B cell (primary cell): ENCODE measurements at regions not wholly inside any gene's neighbourhood (a gene's known extent, or its start where the extent isn't known, plus 50 kb on each side); places are given as distances from the start of the nearest gene placed in this dataset.

ENCODE experiments used
- ATAC-seq: fragments of 200-7000 bp; cut with Tn5 transposase; one replicate; pipeline ENCODE4 v1.10.0; 2021; ENCODE audit warnings: low read depth, mild to moderate bottlenecking, moderate number of reproducible peaks, moderate library complexity
- CTCF ChIA-PET: fragments of 350-600 bp; sonication (Branson Sonifier 250); formaldehyde crosslinking; loops from one replicate; lab custom pipeline; 2021; ENCODE audit warnings: antibody characterized with exemption, inconsistent platforms; lab: Charles Lee
- POLR2A ChIA-PET: fragments of 350-600 bp; sonication (Branson Sonifier 250); formaldehyde crosslinking; loops from one replicate; lab custom pipeline; 2021; ENCODE audit warnings: antibody characterized with exemption; lab: Charles Lee
- DNase-seq: peaks from one replicate; pipeline ENCODE4 v3.0.0; 2013
- H2AFZ ChIP-seq: 2 replicates; pipeline ENCODE4 v1.6.1; 2012; ENCODE audit warnings: mild to moderate bottlenecking, low read depth, low read length; ENCODE audit not compliant: insufficient read depth, poor library complexity, severe bottlenecking
- H3K27ac ChIP-seq, 2 donors: 1 replicate in 1 of 2; 2 replicates in 1 of 2; pipeline ENCODE4 v1.5.1; 2012 to 2013; ENCODE audit warnings: low read length in 2 of 2, mild to moderate bottlenecking in 2 of 2, moderate library complexity in 1 of 2
- H3K27me3 ChIP-seq, 4 experiments: fragments of 200-600 bp in 1 of 4; sonication (generic) in 1 of 4; replicated peaks in 1 of 4; 1 replicate in 2 of 4; 2 replicates in 2 of 4; pipeline versions ENCODE4 v1.6.1 to v1.7.0; 2013 to 2016; ENCODE audit warnings: low read length in 3 of 4, mild to moderate bottlenecking in 2 of 4, mixed read lengths in 1 of 4, moderate library complexity in 1 of 4; ENCODE audit not compliant: insufficient read depth in 4 of 4, control insufficient read depth in 3 of 4; ENCODE audit errors: control extremely low read depth in 1 of 4
- H3K36me3 ChIP-seq, 2 experiments: replicated peaks in 1 of 2; 1 replicate in 1 of 2; 2 replicates in 1 of 2; pipeline versions ENCODE4 v1.6.1 to v1.7.1; 2013; ENCODE audit warnings: low read length in 1 of 2; ENCODE audit not compliant: insufficient read depth in 2 of 2, control insufficient read depth in 1 of 2; ENCODE audit errors: control extremely low read depth in 1 of 2, extremely low read depth in 1 of 2
- H3K4me1 ChIP-seq, 2 donors: fragments of 200-600 bp in 1 of 2; sonication (generic) in 1 of 2; 1 replicate in 1 of 2; 2 replicates in 1 of 2; pipeline versions ENCODE4 v1.5.1 to v1.6.1; 2013 to 2017; ENCODE audit warnings: low read length in 2 of 2; ENCODE audit not compliant: control insufficient read depth in 2 of 2, insufficient read depth in 2 of 2
- H3K4me2 ChIP-seq: replicated peaks from 2 replicates; pipeline ENCODE3; 2012; ENCODE audit warnings: mild to moderate bottlenecking, low read depth, low read length; ENCODE audit not compliant: poor library complexity, severe bottlenecking
- H3K4me3 ChIP-seq, 5 experiments: fragments of 200-600 bp in 1 of 5; sonication (generic) in 1 of 5; 1 replicate in 3 of 5; 2 replicates in 2 of 5; pipeline versions ENCODE4 v1.5.1 to v1.7.0; 2011 to 2016; ENCODE audit warnings: low read length in 4 of 5, mild to moderate bottlenecking in 4 of 5, low read depth in 2 of 5, control low read depth in 1 of 5, moderate library complexity in 1 of 5; ENCODE audit not compliant: insufficient read depth in 1 of 5; ENCODE audit errors: control extremely low read depth in 1 of 5, extremely low read depth in 1 of 5
- H3K79me2 ChIP-seq: fragments of 200-600 bp; sonication (generic); one replicate; pipeline ENCODE4 v1.6.0; 2016; ENCODE audit warnings: low read length; ENCODE audit not compliant: control insufficient read depth, insufficient read depth
- H3K9ac ChIP-seq: fragments of 200-600 bp; sonication (generic); 2 replicates; pipeline ENCODE4 v1.6.1; 2017; ENCODE audit warnings: mild to moderate bottlenecking, low read length, moderate library complexity
- H3K9me3 ChIP-seq, 3 donors: one replicate each; pipeline versions ENCODE4 v1.6.1 to v1.7.1; 2013; ENCODE audit warnings: low read length in 2 of 3; ENCODE audit not compliant: control insufficient read depth in 2 of 3, insufficient read depth in 1 of 3; ENCODE audit errors: control extremely low read depth in 1 of 3
- H4K20me1 ChIP-seq: 2 replicates; pipeline ENCODE4 v1.6.0; 2012; ENCODE audit warnings: mild to moderate bottlenecking, low read length; ENCODE audit not compliant: insufficient read depth, control insufficient read depth, poor library complexity, severe bottlenecking
- H3K27ac Mint-ChIP-seq: one replicate; pipeline ENCODE4 v1.8.0; 2021; ENCODE audit warnings: mixed read lengths
- H3K27me3 Mint-ChIP-seq: one replicate; pipeline ENCODE4 v1.8.0; 2021; ENCODE audit warnings: mixed read lengths
- H3K4me1 Mint-ChIP-seq: one replicate; pipeline ENCODE4 v1.8.0; 2021; ENCODE audit warnings: mixed read lengths
- H3K4me3 Mint-ChIP-seq: one replicate; pipeline ENCODE4 v1.8.0; 2021; ENCODE audit warnings: mixed read lengths
- H3K9me3 Mint-ChIP-seq: one replicate; pipeline ENCODE4 v1.8.0; 2022; ENCODE audit warnings: mixed read lengths; ENCODE audit not compliant: insufficient read depth
- EZH2 ChIP-seq: IDR thresholded peaks from 2 replicates; pipeline ENCODE4 v1.6.1; 2012; ENCODE audit warnings: borderline replicate concordance, low read depth, mild to moderate bottlenecking, moderate library complexity, low read length; ENCODE audit not compliant: insufficient read depth, poor library complexity, severe bottlenecking
- WGBS: methylation state at CpG from one replicate; pipeline ENCODE4 v1.1.5; 2013; ENCODE audit warnings: missing lambda C conversion rate; ENCODE audit not compliant: insufficient coverage; 5-methylcytosine and 5-hydroxymethylcytosine counted together
- intact Hi-C: fragments of 100-400 bp; cut with micrococcal nuclease; formaldehyde crosslinking; loops from one replicate; pipeline ENCODE4 v1.10.0; 2022
- TF ChIP-seq, protein P1 (sequence below): fragments of 200-600 bp; IDR thresholded peaks from one replicate; pipeline ENCODE4 v1.8.0; 2022; ENCODE audit warnings: antibody characterized with exemption, mild to moderate bottlenecking

DNA sequence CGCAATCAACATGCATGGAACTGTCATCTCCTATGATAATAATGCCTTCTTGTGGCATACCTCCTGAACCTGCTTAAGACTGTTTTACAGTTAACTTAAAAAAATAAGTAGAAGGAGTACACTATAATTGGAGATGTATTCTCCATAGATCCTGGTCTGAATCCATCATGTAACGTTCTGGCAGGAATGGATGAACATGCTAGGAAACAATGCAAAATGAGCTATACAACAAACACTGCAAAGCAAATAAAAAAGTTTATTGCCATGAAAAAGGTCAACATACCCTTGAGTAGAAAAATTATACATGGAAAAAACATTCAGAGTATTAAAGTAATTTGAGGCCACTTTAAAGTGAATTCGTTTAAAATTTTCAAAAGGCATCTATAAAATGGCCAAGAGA lies 71.5 kb upstream of the SCN7A start:
- Mint-ChIP-seq H3K4me3 (no peak overlapping the region), H3K4me1 (no peaks in the 10 kb centered on the region), H3K27ac (no peak overlapping the region), H3K9me3 (no peaks in the 10 kb centered on the region), H3K27me3 (no peaks in the 10 kb centered on the region)
- DNase-seq, result no peak
- H3K27ac ChIP-seq, result no peak overlapping the region
- H3K36me3 ChIP-seq, result no peaks in the 10 kb centered on the region
- no peak overlapping the region for H2AFZ ChIP-seq
- intact Hi-C loops, result no loop called here
- H3K9ac ChIP-seq, result no peak overlapping the region
- no peaks in the 10 kb centered on the region for H3K9me3 ChIP-seq
- POLR2A ChIA-PET, result no interaction called here
- no peaks in the 10 kb centered on the region for H3K79me2 ChIP-seq
- H3K4me1 ChIP-seq, result no peaks in the 10 kb centered on the region
- TF ChIP-seq, protein P1, sequence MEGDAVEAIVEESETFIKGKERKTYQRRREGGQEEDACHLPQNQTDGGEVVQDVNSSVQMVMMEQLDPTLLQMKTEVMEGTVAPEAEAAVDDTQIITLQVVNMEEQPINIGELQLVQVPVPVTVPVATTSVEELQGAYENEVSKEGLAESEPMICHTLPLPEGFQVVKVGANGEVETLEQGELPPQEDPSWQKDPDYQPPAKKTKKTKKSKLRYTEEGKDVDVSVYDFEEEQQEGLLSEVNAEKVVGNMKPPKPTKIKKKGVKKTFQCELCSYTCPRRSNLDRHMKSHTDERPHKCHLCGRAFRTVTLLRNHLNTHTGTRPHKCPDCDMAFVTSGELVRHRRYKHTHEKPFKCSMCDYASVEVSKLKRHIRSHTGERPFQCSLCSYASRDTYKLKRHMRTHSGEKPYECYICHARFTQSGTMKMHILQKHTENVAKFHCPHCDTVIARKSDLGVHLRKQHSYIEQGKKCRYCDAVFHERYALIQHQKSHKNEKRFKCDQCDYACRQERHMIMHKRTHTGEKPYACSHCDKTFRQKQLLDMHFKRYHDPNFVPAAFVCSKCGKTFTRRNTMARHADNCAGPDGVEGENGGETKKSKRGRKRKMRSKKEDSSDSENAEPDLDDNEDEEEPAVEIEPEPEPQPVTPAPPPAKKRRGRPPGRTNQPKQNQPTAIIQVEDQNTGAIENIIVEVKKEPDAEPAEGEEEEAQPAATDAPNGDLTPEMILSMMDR, result no peak
- no peak for TF ChIP-seq EZH2
- H3K4me3 ChIP-seq, result no peak overlapping the region
- H3K27me3 ChIP-seq, result no peaks in the 10 kb centered on the region
- no peak overlapping the region for H3K4me2 ChIP-seq
- CTCF ChIA-PET, result no interaction called here
- WGBS, result no CpG with 5 or more reads among the region's 3 CpGs
- no peak for ATAC-seq
- no peaks in the 10 kb centered on the region for H4K20me1 ChIP-seq

DNA sequence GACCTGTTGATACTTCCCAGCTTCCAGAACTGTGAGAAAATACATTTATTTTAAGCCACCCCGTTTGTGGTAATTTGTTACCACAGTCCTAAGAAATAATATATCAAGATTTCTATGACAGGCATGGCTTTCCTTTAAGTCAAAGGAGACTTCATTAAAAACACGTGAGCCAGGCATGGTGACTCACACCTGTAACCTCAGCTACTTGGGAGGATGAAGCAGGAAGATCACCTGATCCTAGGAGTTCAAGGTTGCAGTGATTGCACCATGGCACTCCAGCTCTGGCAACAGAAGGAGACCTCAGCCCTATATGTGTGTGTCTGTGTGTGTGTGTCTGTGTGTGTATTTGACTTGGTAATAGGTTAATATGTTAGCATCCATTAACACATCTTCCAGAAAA lies 69.8 kb upstream of the SCN7A start:
- H3K9ac ChIP-seq, result no peak overlapping the region
- no peak for ATAC-seq
- H3K4me1 ChIP-seq, result no peaks in the 10 kb centered on the region
- no peak overlapping the region for H3K4me3 Mint-ChIP-seq
- H3K4me1 Mint-ChIP-seq, result no peaks in the 10 kb centered on the region
- H3K27me3 Mint-ChIP-seq, result no peaks in the 10 kb centered on the region
- ChIA-PET CTCF (no interaction called here), POLR2A (no interaction called here)
- 60% methylated on average over 1 of the region's 2 CpGs for WGBS
- H3K9me3 ChIP-seq, result no peaks in the 10 kb centered on the region
- no peaks in the 10 kb centered on the region for H3K9me3 Mint-ChIP-seq
- H3K4me2 ChIP-seq, result no peak overlapping the region
- no peaks in the 10 kb centered on the region for H3K27me3 ChIP-seq
- TF ChIP-seq, protein P1, result no peak
- no peak for TF ChIP-seq EZH2
- H4K20me1 ChIP-seq, result no peaks in the 10 kb centered on the region
- no peak overlapping the region for H3K4me3 ChIP-seq
- intact Hi-C loops, result no loop called here
- H3K36me3 ChIP-seq, result no peaks in the 10 kb centered on the region
- no peaks in the 10 kb centered on the region for H3K79me2 ChIP-seq
- no peak overlapping the region for H2AFZ ChIP-seq
- no peak for DNase-seq
- no peak overlapping the region for H3K27ac ChIP-seq
- no peak overlapping the region for H3K27ac Mint-ChIP-seq
